ENCODE measurements at regions not wholly inside any gene's neighbourhood (a gene's known extent, or its start where the extent isn't known, plus 50 kb on each side); places are given as distances from the start of the nearest gene placed in this dataset.

GRCh38 chr3:14298442-14298841, 104.0 kb upstream of the SLC6A6 start:
- TF ChIP-seq CTCF (IDR thresholded peaks at IDR 0.05) (no peak), POLR2AphosphoS5 (IDR thresholded peaks at IDR 0.05) (no peak)

Measured in breast epithelium (tissue), 3 donors.